Coronary artery (tissue), 2 donors: ENCODE measurements at regions not wholly inside any gene's neighbourhood (a gene's known extent, or its start where the extent isn't known, plus 50 kb on each side); places are given as distances from the start of the nearest gene placed in this dataset.

Experiments used
- DNase-seq: peaks from one replicate; pipeline ENCODE4 v3.0.0-alpha.2; 2017; ENCODE audit warnings: low spot score
- H3K27ac ChIP-seq, 2 donors: fragments of 200-600 bp; sonication (generic); one replicate each; pipeline ENCODE4 v1.5.1; 2016 to 2019
- H3K4me3 ChIP-seq: fragments of 200-600 bp; sonication (generic); 2 replicates; pipeline ENCODE4 v1.5.1; 2016; ENCODE audit warnings: mild to moderate bottlenecking, moderate library complexity
- TF ChIP-seq, protein P1 (sequence below): fragments of 200-600 bp; sonication (generic); IDR thresholded peaks from one replicate; pipeline ENCODE4 v1.5.1; 2019; ENCODE audit warnings: antibody characterized with exemption

DNA sequence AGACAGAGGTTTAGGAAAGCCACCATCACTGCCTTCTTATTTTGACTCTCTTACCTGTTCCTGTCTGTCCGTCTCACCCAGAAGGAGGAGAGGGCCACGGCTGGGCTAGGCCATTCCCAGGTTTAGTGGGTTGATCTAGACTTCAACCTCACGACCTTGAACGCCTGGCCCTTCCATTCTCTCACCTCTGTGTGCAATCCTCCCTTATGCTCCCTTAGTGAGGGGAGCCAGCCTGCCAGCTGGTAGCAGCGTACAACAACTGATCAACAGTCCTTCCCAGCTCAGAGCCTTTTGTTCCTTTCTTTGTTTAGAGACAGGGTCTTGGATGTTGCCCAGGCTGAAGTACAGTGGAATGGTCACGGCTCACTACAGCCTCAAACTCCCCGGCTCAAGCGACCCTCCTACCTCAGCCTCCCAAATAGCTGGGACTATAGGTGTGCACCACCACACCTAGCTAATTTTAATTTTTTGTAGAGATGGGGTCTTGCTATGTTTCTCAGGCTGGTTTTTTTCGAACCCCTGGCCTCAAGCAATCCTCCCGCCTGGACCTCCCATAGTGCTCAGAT, 123.9 kb downstream of the ZNF664 start:
- H3K27ac ChIP-seq, result no peak overlapping the region
- DNase-seq, result no peak
- TF ChIP-seq, protein P1, sequence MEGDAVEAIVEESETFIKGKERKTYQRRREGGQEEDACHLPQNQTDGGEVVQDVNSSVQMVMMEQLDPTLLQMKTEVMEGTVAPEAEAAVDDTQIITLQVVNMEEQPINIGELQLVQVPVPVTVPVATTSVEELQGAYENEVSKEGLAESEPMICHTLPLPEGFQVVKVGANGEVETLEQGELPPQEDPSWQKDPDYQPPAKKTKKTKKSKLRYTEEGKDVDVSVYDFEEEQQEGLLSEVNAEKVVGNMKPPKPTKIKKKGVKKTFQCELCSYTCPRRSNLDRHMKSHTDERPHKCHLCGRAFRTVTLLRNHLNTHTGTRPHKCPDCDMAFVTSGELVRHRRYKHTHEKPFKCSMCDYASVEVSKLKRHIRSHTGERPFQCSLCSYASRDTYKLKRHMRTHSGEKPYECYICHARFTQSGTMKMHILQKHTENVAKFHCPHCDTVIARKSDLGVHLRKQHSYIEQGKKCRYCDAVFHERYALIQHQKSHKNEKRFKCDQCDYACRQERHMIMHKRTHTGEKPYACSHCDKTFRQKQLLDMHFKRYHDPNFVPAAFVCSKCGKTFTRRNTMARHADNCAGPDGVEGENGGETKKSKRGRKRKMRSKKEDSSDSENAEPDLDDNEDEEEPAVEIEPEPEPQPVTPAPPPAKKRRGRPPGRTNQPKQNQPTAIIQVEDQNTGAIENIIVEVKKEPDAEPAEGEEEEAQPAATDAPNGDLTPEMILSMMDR, result no peak
- H3K4me3 ChIP-seq, result no peak overlapping the region

DNA sequence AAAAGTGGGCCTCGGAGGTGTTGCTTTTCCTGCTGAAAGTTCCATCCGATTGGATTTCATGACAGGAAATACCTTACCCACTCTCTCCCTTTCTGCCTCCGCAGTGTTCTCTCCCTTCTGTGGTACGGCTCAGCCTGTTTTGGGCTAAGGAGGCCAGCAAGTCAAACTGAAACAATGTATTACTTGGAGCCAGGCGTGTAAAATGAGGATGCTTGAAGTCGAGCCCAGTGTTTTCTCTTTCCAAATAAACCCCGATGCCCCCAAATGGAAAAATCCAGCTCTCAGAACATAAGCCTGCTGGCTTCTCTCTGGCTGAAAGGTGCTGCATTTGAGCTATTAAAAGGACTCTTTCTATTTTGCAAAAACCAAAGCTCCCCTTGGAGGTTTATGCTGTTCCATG, 124.7 kb downstream of the ZNF664 start:
- H3K4me3 ChIP-seq, result peak overlapping the region; percentile 49
- TF ChIP-seq, protein P1, result no peak
- DNase-seq, result no peak
- H3K27ac ChIP-seq, result no peak overlapping the region

DNA sequence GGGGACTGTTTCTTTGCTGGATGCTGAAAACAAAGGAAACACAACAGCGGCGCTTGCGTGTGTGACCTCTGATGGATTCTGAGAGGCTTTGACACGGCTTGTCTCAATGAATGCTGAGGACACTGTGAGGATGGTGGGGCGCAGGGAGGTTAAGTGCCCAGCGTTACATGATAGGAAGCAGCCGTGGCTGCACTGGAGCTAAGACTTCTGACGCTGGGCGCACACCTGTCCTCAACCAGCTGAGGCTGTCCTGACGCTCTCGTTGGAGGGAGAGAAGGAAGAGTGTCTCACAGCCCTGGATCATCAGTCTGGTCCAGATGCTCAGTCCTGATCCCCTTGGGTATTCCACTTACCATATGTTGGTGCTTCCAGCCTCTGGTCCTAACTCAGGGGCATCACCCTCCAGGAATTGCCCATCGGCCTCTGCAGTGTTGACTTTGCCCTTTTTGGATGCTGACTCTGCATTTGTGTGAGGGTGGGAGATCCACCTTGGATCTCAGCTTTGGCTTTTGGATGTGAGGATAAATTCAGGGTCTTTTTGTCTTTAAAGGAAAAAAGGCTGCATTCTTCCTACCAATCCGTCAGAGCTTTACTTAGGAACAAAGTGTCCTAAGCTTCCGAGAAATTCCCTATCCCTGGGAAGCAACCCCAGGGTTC, 125.2 kb downstream of the ZNF664 start:
- no peak for DNase-seq
- H3K4me3 ChIP-seq, result peak overlapping the region; percentile 49

DNA sequence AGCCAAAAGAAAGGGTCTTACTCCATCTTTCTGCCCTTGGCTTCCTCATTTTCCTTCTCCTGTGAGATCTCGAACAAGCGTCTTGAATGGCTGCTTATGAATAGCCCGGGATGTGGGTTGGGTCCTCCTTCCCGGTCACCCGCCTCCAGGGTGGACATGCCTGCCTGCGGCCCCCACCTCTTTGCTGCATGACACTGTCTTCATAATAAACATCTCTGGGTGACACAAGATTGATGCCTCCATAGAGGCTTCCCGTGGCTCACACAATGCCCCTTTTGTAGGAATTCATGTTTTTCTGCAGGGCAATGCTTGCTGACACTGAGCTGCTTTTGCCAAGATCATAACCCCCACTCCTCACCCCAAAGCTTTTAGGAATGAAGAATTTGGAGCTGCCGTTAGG, 125.9 kb downstream of the ZNF664 start:
- Histone ChIP-seq H3K27ac (no peak overlapping the region), H3K4me3 (no peak overlapping the region)
- TF ChIP-seq, protein P1, result no peak
- no peak for DNase-seq

More for the DNA sequence above, 125.2 kb downstream of the ZNF664 start:
- TF ChIP-seq, protein P1, result no peak
- peak overlapping the region in 1 of 2 donors; percentile 5 for H3K27ac ChIP-seq

DNA sequence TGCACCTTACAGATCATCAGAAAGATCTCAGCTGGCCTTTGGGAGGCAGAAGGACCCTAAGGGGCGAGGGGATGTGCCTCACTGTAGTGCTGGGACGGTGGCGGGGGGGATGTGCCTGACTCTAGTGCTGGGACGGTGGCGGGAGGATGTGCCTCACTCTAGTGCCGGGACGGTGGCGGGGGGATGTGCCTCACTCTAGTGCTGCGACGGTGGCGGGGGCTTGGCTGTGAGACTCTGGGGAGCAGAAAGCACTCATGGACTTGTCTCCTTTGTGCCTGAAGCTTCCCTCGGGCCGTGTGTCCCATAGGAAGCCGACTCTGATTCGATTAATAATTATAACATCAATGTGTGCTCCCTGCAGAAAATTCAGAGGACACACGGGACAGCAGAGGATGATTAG, 126.6 kb downstream of the ZNF664 start:
- no peak for DNase-seq
- TF ChIP-seq, protein P1, result no peak
- no peak overlapping the region for H3K4me3 ChIP-seq
- no peak overlapping the region for H3K27ac ChIP-seq

DNA sequence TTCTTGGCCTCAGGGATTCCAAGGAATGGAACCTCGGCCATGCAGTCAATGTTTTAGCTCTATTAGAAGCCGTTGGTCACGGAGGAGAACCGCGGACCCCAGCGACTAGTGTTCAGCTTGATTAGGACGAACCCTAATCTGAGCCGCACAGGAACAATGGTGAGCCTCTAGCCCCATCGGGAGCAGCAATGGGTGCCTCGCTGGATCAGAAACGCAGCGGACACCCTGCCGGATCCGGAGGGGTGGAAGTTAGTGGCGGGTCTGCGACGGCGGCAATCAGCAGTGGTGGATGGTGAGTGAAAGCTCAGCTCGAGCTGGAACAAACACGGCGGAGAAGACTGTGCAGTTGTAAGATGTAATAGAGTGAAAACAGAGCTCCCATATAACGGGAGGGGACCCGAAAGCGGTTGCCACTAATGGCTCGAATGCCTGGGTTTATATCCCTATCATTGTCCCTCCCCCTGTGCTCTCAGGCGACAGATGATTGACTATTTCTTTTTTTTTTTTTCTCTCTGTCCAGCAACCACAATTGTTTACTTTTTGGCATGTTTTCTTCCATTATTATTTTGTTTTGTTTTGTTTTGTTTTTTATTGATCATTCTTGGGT, 127.7 kb downstream of the ZNF664 start:
- Histone ChIP-seq H3K27ac (no peak overlapping the region), H3K4me3 (no peak overlapping the region)
- TF ChIP-seq, protein P1, result no peak
- no peak for DNase-seq

DNA sequence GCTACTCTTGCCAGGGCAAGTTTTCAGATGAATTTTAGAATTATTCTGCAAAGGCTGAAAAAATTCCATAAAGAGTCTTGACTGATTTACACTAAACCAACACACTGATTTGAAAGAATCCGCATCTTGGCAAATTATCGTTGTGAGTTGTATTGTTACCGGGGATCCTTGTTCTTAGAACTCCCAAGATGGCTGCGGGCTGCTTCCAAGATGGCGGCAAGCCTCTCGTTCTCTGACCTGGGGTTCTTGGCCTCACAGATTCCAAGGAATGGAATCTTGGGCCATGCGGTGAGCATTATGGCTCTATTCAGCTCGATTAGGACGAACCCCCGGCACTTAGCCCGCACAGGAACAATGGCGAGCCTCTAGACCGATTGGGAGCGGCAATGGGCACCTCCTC, 132.5 kb downstream of the ZNF664 start:
- no peak overlapping the region for H3K27ac ChIP-seq
- TF ChIP-seq, protein P1, result no peak
- no peak overlapping the region for H3K4me3 ChIP-seq
- no peak for DNase-seq
